Sigmoid colon (tissue), 4 donors: ENCODE measurements at regions not wholly inside any gene's neighbourhood (a gene's known extent, or its start where the extent isn't known, plus 50 kb on each side); places are given as distances from the start of the nearest gene placed in this dataset.

Source experiments
- EP300 ChIP-seq, 4 donors: sonication (generic); formaldehyde crosslinking; IDR thresholded peaks; one replicate each; pipeline ENCODE4 v1.6.1; 2017; ENCODE audit warnings: antibody characterized with exemption in 4 of 4
- POLR2A ChIP-seq, 2 donors: fragments of 450-650 bp; IDR thresholded peaks; one replicate each; pipeline ENCODE4 v1.6.1; 2016; ENCODE audit warnings: antibody characterized with exemption in 2 of 2, mild to moderate bottlenecking in 2 of 2, moderate library complexity in 2 of 2
- POLR2AphosphoS5 ChIP-seq, 4 donors: sonication (generic); formaldehyde crosslinking; IDR thresholded peaks; one replicate each; pipeline ENCODE4 v1.6.1; 2017; ENCODE audit warnings: antibody characterized with exemption in 4 of 4
- TF ChIP-seq, protein P1 (sequence below), 4 experiments: fragments of 450-650 bp in 3 of 4; fragments of 200-600 bp in 1 of 4; IDR thresholded peaks; one replicate each; pipeline ENCODE4 v1.5.1; 2016 to 2019; ENCODE audit warnings: antibody characterized with exemption in 4 of 4, mild to moderate bottlenecking in 3 of 4, moderate library complexity in 2 of 4

DNA sequence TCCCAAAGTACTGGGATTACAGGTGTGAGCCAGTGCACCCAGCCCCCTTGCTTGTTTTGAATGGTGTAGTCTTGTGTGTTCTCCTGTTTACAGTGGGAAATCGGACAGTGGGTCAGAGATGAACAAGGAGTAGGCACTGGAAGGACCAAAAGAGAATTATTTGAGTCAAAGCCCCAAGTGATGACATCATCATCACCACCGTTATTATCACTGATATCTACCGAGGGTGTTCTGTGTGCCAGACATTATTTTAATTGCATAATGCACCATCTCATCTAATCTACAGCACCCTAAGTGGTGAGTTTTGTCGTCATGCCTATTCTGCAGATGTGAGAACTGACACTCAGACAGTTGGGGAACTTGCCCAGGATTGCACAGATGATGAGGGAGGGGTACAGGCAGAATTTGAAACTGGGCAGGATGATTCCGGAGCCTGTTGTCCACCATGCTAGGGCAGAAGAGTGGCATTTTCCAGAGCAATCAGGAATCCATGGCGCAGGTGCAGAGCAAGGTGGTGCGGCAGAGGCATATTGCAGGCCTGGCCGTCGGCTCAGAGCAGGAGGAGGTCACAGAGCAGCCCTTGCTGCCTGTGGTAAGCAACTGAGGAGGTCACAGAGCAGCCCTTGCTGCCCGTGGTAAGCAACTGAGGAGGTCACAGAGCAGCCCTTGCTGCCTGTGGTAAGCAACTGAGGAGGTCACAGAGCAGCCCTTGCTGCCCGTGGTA lies 137.0 kb upstream of the HDAC4 start:
- TF ChIP-seq, protein P1, sequence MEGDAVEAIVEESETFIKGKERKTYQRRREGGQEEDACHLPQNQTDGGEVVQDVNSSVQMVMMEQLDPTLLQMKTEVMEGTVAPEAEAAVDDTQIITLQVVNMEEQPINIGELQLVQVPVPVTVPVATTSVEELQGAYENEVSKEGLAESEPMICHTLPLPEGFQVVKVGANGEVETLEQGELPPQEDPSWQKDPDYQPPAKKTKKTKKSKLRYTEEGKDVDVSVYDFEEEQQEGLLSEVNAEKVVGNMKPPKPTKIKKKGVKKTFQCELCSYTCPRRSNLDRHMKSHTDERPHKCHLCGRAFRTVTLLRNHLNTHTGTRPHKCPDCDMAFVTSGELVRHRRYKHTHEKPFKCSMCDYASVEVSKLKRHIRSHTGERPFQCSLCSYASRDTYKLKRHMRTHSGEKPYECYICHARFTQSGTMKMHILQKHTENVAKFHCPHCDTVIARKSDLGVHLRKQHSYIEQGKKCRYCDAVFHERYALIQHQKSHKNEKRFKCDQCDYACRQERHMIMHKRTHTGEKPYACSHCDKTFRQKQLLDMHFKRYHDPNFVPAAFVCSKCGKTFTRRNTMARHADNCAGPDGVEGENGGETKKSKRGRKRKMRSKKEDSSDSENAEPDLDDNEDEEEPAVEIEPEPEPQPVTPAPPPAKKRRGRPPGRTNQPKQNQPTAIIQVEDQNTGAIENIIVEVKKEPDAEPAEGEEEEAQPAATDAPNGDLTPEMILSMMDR (IDR thresholded peaks at IDR 0.05): no peak
- TF ChIP-seq POLR2AphosphoS5 (IDR thresholded peaks at IDR 0.05) (no peak), EP300 (IDR thresholded peaks at IDR 0.05) (no peak), POLR2A (IDR thresholded peaks at IDR 0.05) (no peak)
